ENCODE measurements at regions not wholly inside any gene's neighbourhood (a gene's known extent, or its start where the extent isn't known, plus 50 kb on each side); places are given as distances from the start of the nearest gene placed in this dataset.

GRCh38 chr5:130337179-130337888 is 433.1 kb downstream of the CHSY3 start:
- Histone ChIP-seq H3K27me3 (no peaks in the 10 kb centered on the region), H3K36me3 (no peaks in the 10 kb centered on the region), H3K4me3 (ENCODE audit: low read depth in 1 of 2, low read length in 1 of 2) (no peak overlapping the region), H3K4me1 (ENCODE audit: control insufficient read depth in 1 of 2, insufficient read depth in 1 of 2, low read depth in 1 of 2, low read length in 1 of 2) (no peaks in the 10 kb centered on the region), H3K27ac (no peak overlapping the region), H3K9me3 (no peaks in the 10 kb centered on the region)
- no peak for TF ChIP-seq CTCF (IDR thresholded peaks at IDR 0.05)

- peaks cover 4% of the 10 kb centered on the region for H3K9me3 ChIP-seq
- no peaks in the 10 kb centered on the region for H3K4me1 ChIP-seq (ENCODE audit: control insufficient read depth in 1 of 2, insufficient read depth in 1 of 2, low read depth in 1 of 2, low read length in 1 of 2)
- no peaks in the 10 kb centered on the region for H3K27me3 ChIP-seq
- H3K4me3 ChIP-seq (ENCODE audit: low read depth in 1 of 2, low read length in 1 of 2), result no peak overlapping the region
- H3K36me3 ChIP-seq, result no peaks in the 10 kb centered on the region
- no peak overlapping the region for H3K27ac ChIP-seq
- TF ChIP-seq CTCF (IDR thresholded peaks at IDR 0.05), result no peak
These were observed 430.9 kb downstream of the CHSY3 start for GRCh38 chr5:130335117-130335516.

GRCh38 chr5:130333089-130333488 is 428.8 kb downstream of the CHSY3 start:
- Histone ChIP-seq H3K9me3 (peaks cover 14% of the 10 kb centered on the region), H3K27ac (no peak overlapping the region), H3K4me3 (ENCODE audit: low read depth in 1 of 2, low read length in 1 of 2) (no peak overlapping the region), H3K27me3 (no peaks in the 10 kb centered on the region), H3K36me3 (no peaks in the 10 kb centered on the region), H3K4me1 (ENCODE audit: control insufficient read depth in 1 of 2, insufficient read depth in 1 of 2, low read depth in 1 of 2, low read length in 1 of 2) (no peaks in the 10 kb centered on the region)
- no peak for TF ChIP-seq CTCF (IDR thresholded peaks at IDR 0.05)

- no peak for TF ChIP-seq CTCF (IDR thresholded peaks at IDR 0.05)
- no peaks in the 10 kb centered on the region for H3K36me3 ChIP-seq
- H3K27ac ChIP-seq, result no peak overlapping the region
- H3K27me3 ChIP-seq, result no peaks in the 10 kb centered on the region
- H3K9me3 ChIP-seq, result peaks cover 24% of the 10 kb centered on the region
- no peak overlapping the region for H3K4me3 ChIP-seq (ENCODE audit: low read depth in 1 of 2, low read length in 1 of 2)
- H3K4me1 ChIP-seq (ENCODE audit: control insufficient read depth in 1 of 2, insufficient read depth in 1 of 2, low read depth in 1 of 2, low read length in 1 of 2), result no peaks in the 10 kb centered on the region
These were observed 427.1 kb downstream of the CHSY3 start for GRCh38 chr5:130331332-130331731.

GRCh38 chr5:130324953-130325671 is 420.8 kb downstream of the CHSY3 start:
- Histone ChIP-seq H3K9me3 (peaks cover 36% of the 10 kb centered on the region), H3K27me3 (no peaks in the 10 kb centered on the region), H3K4me1 (ENCODE audit: control insufficient read depth in 1 of 2, insufficient read depth in 1 of 2, low read depth in 1 of 2, low read length in 1 of 2) (peaks cover 5 to 12% of the 10 kb centered on the region in 2 experiments), H3K4me3 (ENCODE audit: low read depth in 1 of 2, low read length in 1 of 2) (no peak overlapping the region), H3K36me3 (no peaks in the 10 kb centered on the region), H3K27ac (no peak overlapping the region)
- TF ChIP-seq CTCF (IDR thresholded peaks at IDR 0.05), result no peak

Measured in neutrophil (primary cell).